Liver (tissue), 3 donors: ENCODE measurements at regions not wholly inside any gene's neighbourhood (a gene's known extent, or its start where the extent isn't known, plus 50 kb on each side); places are given as distances from the start of the nearest gene placed in this dataset.

ENCODE experiments used
- FOXA1 ChIP-seq: IDR thresholded peaks from 2 replicates; pipeline ENCODE4 v1.6.1; 2016; ENCODE audit warnings: antibody characterized with exemption
- JUND ChIP-seq, 2 donors: IDR thresholded peaks; 2 replicates each; pipeline ENCODE4 v1.6.1; 2016; ENCODE audit warnings: antibody characterized with exemption in 2 of 2
- RAD21 ChIP-seq, 2 donors: IDR thresholded peaks; 2 replicates each; pipeline ENCODE4 v1.6.1; 2016; ENCODE audit warnings: antibody characterized with exemption in 2 of 2, mild to moderate bottlenecking in 2 of 2
- SP1 ChIP-seq: IDR thresholded peaks from 2 replicates; pipeline ENCODE4 v1.6.1; 2018; ENCODE audit warnings: antibody characterized with exemption, mild to moderate bottlenecking
- TAF1 ChIP-seq: conservative IDR thresholded peaks from 2 replicates; pipeline ENCODE4 v1.6.1; 2016; ENCODE audit warnings: antibody characterized with exemption, mild to moderate bottlenecking
- TF ChIP-seq, protein P1 (sequence below): fragments of 150-350 bp; IDR thresholded peaks from 2 replicates; pipeline ENCODE4 v1.5.1; 2017; ENCODE audit warnings: improper control_type of control experiment, low read depth, low read length; ENCODE audit not compliant: missing input control
- TF ChIP-seq, protein P2 (sequence below): IDR thresholded peaks from 2 replicates; pipeline ENCODE4 v1.6.1; 2016; ENCODE audit warnings: antibody characterized with exemption
- TF ChIP-seq, protein P3 (sequence below): IDR thresholded peaks from 2 replicates; pipeline ENCODE4 v1.6.1; 2016; ENCODE audit warnings: antibody characterized with exemption, mild to moderate bottlenecking
- donor health status: healthy.
- donor health status: healthy.

DNA sequence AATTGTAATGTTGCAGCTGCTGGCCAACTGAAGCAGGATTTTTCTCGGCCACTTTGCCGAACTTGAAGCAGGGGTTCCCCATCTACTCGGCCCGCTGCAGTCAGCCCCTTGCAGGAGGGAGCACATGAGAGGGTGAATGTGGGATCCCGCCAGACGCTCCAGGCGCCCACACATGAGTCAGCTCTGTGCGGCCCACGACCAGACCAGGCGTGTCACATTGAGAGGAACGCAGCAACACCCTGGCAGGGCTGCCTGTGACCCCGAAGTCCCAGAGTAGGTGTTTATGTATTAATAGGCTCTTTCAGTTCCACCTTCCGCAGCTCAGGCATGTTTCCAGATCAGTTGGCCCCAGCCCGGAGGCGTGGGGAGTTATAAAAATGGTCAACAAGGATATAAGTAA lies 344.7 kb upstream of the PABPC4L start:
- TF ChIP-seq, protein P1, sequence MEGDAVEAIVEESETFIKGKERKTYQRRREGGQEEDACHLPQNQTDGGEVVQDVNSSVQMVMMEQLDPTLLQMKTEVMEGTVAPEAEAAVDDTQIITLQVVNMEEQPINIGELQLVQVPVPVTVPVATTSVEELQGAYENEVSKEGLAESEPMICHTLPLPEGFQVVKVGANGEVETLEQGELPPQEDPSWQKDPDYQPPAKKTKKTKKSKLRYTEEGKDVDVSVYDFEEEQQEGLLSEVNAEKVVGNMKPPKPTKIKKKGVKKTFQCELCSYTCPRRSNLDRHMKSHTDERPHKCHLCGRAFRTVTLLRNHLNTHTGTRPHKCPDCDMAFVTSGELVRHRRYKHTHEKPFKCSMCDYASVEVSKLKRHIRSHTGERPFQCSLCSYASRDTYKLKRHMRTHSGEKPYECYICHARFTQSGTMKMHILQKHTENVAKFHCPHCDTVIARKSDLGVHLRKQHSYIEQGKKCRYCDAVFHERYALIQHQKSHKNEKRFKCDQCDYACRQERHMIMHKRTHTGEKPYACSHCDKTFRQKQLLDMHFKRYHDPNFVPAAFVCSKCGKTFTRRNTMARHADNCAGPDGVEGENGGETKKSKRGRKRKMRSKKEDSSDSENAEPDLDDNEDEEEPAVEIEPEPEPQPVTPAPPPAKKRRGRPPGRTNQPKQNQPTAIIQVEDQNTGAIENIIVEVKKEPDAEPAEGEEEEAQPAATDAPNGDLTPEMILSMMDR, result no peak
- TF ChIP-seq FOXA1 (no peak), RAD21 (IDR thresholded peaks at IDR 0.05) (no peak), SP1 (no peak), JUND (IDR thresholded peaks at IDR 0.05) (no peak), TAF1 (no peak)
- TF ChIP-seq, protein P2, sequence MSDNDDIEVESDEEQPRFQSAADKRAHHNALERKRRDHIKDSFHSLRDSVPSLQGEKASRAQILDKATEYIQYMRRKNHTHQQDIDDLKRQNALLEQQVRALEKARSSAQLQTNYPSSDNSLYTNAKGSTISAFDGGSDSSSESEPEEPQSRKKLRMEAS, result no peak
- TF ChIP-seq, protein P3, sequence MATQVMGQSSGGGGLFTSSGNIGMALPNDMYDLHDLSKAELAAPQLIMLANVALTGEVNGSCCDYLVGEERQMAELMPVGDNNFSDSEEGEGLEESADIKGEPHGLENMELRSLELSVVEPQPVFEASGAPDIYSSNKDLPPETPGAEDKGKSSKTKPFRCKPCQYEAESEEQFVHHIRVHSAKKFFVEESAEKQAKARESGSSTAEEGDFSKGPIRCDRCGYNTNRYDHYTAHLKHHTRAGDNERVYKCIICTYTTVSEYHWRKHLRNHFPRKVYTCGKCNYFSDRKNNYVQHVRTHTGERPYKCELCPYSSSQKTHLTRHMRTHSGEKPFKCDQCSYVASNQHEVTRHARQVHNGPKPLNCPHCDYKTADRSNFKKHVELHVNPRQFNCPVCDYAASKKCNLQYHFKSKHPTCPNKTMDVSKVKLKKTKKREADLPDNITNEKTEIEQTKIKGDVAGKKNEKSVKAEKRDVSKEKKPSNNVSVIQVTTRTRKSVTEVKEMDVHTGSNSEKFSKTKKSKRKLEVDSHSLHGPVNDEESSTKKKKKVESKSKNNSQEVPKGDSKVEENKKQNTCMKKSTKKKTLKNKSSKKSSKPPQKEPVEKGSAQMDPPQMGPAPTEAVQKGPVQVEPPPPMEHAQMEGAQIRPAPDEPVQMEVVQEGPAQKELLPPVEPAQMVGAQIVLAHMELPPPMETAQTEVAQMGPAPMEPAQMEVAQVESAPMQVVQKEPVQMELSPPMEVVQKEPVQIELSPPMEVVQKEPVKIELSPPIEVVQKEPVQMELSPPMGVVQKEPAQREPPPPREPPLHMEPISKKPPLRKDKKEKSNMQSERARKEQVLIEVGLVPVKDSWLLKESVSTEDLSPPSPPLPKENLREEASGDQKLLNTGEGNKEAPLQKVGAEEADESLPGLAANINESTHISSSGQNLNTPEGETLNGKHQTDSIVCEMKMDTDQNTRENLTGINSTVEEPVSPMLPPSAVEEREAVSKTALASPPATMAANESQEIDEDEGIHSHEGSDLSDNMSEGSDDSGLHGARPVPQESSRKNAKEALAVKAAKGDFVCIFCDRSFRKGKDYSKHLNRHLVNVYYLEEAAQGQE, result no peak
